GM21723 (cell line): ENCODE measurements at regions not wholly inside any gene's neighbourhood (a gene's known extent, or its start where the extent isn't known, plus 50 kb on each side); places are given as distances from the start of the nearest gene placed in this dataset.
"Not testable (repeated sequence)": the region's sequence is repeated elsewhere in the genome, so short reads cannot be mapped to it uniquely, and the experiment has no call there.

Experiments used
- ATAC-seq: cut with Tn5 transposase; IDR thresholded peaks from one replicate; pipeline ENCODE4 v1.9.1; 2021; ENCODE audit warnings: mild to moderate bottlenecking, moderate library complexity; ENCODE audit not compliant: unreplicated experiment

- not testable (repeated sequence) for ATAC-seq
These were observed 105.7 kb downstream of the SPDYE17 start for GRCh38 chr7:76926416-76926815.

DNA sequence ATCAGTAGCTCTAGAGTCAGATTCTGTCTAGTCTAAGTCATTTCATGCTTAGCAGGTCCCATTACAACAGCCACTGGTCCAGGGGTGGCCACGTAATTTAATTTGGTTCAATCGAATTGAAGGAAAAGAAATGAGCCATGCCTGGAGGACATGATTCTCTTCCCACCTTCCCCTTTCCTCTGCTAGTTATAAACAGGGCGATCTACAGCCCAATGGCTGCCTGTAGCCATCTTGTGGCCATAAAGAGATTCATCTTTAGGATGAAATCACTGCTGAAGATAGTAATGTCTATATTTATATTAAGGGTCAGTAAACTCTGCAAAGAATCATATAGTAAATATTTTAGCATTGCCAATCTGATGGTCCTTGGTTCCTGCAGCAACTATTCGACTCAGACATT is 107.4 kb downstream of the SPDYE17 start:
- ATAC-seq = not testable (repeated sequence)

- ATAC-seq = peak; percentile 49
These were observed 113.5 kb downstream of the SPDYE17 start for GRCh38 chr7:76918619-76919018.

DNA sequence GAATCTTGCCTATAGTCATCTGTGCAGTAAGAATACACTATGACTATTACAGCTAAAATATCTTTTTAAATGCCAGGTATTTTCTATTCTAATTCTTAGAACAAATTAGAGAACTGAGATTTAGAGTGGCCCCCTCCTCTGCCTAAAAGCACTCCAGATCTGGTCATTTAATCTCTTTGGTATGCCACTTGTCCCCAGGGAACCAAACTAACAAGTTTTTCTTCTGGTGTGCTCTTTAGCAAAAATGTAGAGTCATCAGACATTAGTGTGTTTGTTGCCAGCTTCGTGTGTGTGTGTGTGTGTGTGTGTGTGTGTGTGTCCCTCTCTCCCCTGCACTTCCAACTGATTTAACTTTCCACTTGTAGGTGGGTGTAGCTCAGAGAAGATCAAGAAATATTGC is 117.8 kb downstream of the SPDYE17 start:
- peak; percentile 56 for ATAC-seq

DNA sequence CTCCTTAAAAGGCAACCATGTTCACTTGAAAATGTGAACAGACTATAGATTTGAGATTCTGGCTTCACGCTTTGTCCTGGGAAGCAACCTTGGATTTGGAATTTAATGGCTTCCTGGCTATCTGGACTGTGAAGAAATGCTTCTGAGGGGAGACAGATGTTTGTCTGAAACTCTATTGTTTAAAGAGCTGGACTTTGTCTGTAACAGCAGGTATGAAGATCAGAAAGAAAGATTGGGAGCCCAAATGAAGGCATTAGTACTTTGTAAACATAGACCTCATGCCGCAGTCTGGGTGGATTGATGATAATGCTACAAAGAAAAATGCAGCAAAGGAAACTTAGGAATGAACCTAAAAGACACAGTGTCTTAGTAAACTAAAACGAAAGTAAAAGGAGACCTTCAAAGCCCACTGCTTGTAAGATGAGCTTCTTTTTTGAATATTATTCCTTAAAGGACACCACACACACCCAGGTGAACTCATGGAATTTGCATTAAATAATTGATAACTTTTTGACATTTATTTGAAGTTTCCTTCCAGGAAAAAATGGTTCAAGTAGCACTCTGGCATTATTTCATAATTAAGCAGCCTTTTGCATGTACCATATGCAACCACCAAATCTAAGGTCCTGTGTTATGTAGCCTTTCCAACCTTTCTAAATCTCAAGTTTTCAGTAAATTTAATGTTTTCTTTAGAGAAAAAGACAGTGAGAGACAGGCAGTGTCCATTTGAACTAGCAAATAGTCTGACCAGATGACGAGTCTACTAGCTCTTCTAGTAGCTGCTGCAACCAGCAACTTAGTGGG is 119.9 kb downstream of the SPDYE17 start:
- not testable (repeated sequence) for ATAC-seq

DNA sequence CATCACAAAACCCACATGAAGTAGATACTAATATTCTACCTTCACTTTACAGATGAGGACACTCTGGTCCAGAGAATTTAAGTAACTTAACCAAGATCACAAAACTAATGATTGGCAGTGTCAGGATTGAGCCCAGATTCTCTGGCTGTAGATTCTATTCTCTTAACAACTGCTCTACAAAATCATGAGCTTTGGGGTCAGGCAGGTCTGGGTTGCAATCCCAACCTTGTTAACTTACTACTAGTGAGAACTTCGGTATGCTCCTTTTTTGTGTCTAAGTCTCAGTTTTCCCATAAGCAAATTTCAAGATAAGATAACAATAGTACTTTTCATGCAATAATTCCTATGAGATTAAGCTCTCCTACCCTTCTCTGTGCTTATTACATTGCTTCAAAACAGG is 127.5 kb downstream of the SPDYE17 start:
- not testable (repeated sequence) for ATAC-seq

- ATAC-seq = not testable (repeated sequence)
These were observed 130.0 kb downstream of the SPDYE17 start for GRCh38 chr7:76901944-76902710.

DNA sequence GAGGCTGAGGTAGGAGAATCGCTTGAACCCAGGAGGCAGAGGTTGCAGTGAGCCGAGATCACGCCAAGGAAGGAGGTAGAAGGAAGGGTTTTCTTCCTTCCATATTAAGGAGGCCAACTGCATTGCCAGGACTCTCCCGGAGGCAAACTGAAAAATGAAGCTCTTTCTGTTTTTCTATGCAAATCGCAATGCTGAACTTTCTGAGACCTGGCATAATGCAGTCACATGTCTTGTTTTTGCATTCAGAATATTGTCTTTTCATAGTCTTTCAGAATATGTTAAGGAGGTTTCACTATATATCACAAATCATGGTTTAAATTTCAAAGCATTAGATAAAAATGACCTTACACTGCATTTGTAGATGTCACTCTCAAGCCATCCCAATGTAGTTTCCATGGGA is 133.4 kb downstream of the SPDYE17 start:
- ATAC-seq = not testable (repeated sequence)

DNA sequence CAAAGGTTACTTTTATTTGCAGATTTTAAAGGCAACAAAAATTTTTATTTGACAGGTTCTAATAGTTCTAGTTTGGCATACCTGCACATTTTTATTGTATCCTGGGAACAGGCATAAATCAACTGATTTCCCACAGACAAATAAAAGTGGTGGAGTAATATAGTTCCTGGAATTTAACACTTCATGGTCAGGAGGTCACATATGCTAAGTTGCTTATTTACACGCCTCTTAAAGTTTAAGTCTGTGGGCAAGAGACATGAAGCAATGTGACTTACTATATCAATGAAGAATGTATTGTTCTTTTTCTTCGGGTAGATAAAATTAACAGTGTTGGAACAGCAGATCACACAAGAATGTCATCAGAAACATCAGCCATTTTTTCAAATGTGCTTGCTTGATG is 135.2 kb downstream of the SPDYE17 start:
- not testable (repeated sequence) for ATAC-seq

DNA sequence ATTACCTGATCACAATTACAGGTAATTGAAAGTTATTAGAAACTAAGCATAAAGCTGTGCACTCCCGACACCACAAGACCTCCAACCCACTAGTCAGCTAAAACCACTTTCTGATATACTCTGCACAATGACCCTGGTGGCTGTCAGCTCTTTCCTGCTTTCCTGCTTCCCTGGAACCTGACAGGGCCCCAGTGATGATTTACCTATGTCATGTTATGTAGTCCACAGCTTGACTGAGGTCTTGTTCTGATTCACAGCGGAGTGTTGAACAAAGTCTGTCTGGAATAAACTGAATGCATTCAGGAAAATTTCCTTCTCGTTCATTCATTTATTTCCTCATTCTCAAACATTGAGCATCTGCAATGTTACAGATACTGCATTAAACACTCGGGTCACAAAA is 136.5 kb downstream of the SPDYE17 start:
- not testable (repeated sequence) for ATAC-seq

DNA sequence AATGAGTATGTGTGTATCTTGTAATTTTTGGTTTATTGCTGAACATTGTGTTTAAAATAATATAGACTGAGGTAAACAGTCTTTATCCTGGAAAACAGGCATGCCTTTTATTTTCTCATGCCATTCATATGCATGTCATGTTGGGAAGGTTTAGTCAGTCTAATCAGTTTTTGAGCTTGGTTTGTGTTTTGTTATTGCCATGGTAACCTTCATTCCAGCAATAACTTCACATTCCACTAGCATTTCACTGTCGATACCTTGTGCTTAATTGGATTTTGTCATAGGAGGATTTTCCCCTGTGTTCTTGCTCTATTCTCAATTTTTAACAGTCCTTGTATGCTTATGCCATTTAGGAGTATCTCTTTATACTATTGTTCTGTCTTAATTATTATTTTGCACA is 140.4 kb downstream of the SPDYE17 start:
- ATAC-seq = not testable (repeated sequence)

DNA sequence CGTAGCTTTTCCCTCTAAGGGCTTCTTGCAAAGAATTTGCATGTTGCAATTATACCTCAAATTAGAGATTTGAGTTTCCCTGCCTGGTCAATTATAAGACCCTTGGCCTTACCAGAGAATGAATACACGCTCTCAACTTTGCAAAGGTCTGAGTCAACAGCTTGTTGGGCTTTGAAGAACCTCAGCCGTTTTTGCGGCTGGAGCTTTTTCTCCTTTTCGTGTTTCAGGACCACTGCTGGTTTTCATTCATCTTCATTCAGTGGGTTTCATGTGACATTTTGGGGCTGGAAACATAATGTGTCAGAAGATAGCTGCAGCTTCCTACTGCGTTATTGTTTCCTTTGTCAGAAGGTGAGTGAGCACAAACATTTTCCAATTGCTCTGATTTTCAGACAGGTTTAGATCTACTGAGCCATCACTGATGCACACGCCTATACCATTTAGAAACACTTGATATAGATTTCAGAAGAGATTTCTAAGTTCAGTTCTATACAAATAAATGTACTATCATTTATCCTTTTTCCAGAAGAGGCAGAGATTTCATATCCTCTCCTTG is 152.3 kb downstream of the SPDYE17 start:
- ATAC-seq = not testable (repeated sequence)

- ATAC-seq = not testable (repeated sequence)
These were observed 156.4 kb downstream of the SPDYE17 start for GRCh38 chr7:76875760-76876159.

- not testable (repeated sequence) for ATAC-seq
These were observed 161.7 kb downstream of the SPDYE17 start for GRCh38 chr7:76870504-76870808.

GRCh38 chr7:76867364-76867889 is 164.7 kb downstream of the SPDYE17 start:
- not testable (repeated sequence) for ATAC-seq

DNA sequence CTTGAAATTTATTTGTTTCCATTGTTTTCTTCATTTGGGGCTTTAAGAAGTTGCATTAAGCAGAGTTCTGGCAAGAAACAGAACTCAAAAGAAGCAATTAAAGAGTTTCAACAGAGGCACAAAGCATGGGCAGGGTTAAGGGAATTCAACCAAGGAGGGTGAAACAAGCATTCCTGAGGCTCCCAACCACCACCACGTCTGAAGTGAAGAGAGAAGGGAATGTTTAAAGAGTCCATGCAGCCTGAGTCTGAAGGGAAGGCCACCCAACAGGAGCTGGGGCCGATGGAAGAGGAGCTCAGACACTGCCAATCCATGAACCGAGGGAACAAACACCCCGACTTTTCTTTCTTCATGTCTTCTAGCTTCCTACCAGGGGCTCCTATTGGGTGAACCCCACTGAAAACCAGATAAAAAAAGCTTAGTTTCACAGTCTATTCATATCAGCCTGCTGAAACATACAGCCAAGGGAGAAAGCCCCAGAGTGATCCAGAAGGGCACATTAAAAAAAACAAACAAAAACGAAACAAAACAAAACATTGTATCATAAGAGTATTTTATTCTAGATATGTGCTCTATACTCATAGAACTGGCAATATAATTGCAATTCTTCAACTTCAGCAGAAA is 168.9 kb downstream of the SPDYE17 start:
- ATAC-seq = peak; percentile 49

- ATAC-seq = peak; percentile 58
These were observed 169.9 kb downstream of the SPDYE17 start for GRCh38 chr7:76862241-76862640.

GRCh38 chr7:76859933-76860332 is 172.2 kb downstream of the SPDYE17 start:
- ATAC-seq = not testable (repeated sequence)

GRCh38 chr7:76854631-76855030 is 177.5 kb downstream of the SPDYE17 start:
- not testable (repeated sequence) for ATAC-seq

GRCh38 chr7:76852787-76853584 is 179.2 kb downstream of the SPDYE17 start:
- ATAC-seq = not testable (repeated sequence)
